KBM-7 (cell line): ENCODE measurements at regions not wholly inside any gene's neighbourhood (a gene's known extent, or its start where the extent isn't known, plus 50 kb on each side); places are given as distances from the start of the nearest gene placed in this dataset.

Experiments used
- DNase-seq: peaks from one replicate; pipeline ENCODE4 v3.0.0-alpha.2; 2015
- in situ Hi-C: fragments of 300-500 bp; cut with MboI; formaldehyde crosslinking; loops from 2 replicates; pipeline ENCODE4 v1.14.3; 2020; ENCODE audit warnings: low sequenced_read_pairs, low pct_unique_long_range_greater_than_20kb, mixed read lengths

GRCh38 chr2:45258311-45258710 lies 249.1 kb upstream of the SIX2 start:
- DNase-seq = peak; percentile 67
- in situ Hi-C loops = no loop called here

- DNase-seq = no peak
- in situ Hi-C loops = no loop called here
These were observed 248.6 kb upstream of the SIX2 start for GRCh38 chr2:45257820-45258219.

- in situ Hi-C loops = no loop called here
- no peak for DNase-seq
These were observed 247.8 kb upstream of the SIX2 start for GRCh38 chr2:45256867-45257641.

- no peak for DNase-seq
- in situ Hi-C loops = no loop called here
These were observed 247.1 kb upstream of the SIX2 start for GRCh38 chr2:45256173-45256866.

- in situ Hi-C loops = no loop called here
- DNase-seq = peak; percentile 53
These were observed 246.3 kb upstream of the SIX2 start for GRCh38 chr2:45255563-45255962.

- in situ Hi-C loops = no loop called here
- DNase-seq = no peak
These were observed 244.8 kb upstream of the SIX2 start for GRCh38 chr2:45254025-45254424.

- DNase-seq = no peak
- in situ Hi-C loops = no loop called here
These were observed 243.9 kb upstream of the SIX2 start for GRCh38 chr2:45253151-45253550.

GRCh38 chr2:45250176-45250575 lies 240.9 kb upstream of the SIX2 start:
- no peak for DNase-seq
- in situ Hi-C loops = no loop called here

- no peak for DNase-seq
- in situ Hi-C loops = no loop called here
These were observed 239.0 kb upstream of the SIX2 start for GRCh38 chr2:45248214-45248613.

GRCh38 chr2:45244928-45245327 lies 235.7 kb upstream of the SIX2 start:
- no peak for DNase-seq
- in situ Hi-C loops = no loop called here

GRCh38 chr2:45242161-45242741 lies 233.0 kb upstream of the SIX2 start:
- no peak for DNase-seq
- in situ Hi-C loops = no loop called here

- DNase-seq = no peak
- in situ Hi-C loops = no loop called here
These were observed 231.9 kb upstream of the SIX2 start for GRCh38 chr2:45241061-45241561.

GRCh38 chr2:45237850-45238542 lies 228.7 kb upstream of the SIX2 start:
- in situ Hi-C loops = no loop called here
- peak; percentile 33 for DNase-seq

- in situ Hi-C loops = no loop called here
- no peak for DNase-seq
These were observed 227.9 kb upstream of the SIX2 start for GRCh38 chr2:45237128-45237527.

- no peak for DNase-seq
- in situ Hi-C loops = no loop called here
These were observed 227.0 kb upstream of the SIX2 start for GRCh38 chr2:45236268-45236667.

- no peak for DNase-seq
- in situ Hi-C loops = no loop called here
These were observed 224.0 kb upstream of the SIX2 start for GRCh38 chr2:45233301-45233700.

- in situ Hi-C loops = no loop called here
- no peak for DNase-seq
These were observed 223.6 kb upstream of the SIX2 start for GRCh38 chr2:45232818-45233217.

- in situ Hi-C loops = no loop called here
- DNase-seq = no peak
These were observed 220.2 kb upstream of the SIX2 start for GRCh38 chr2:45229411-45229810.

- DNase-seq = no peak
- in situ Hi-C loops = no loop called here
These were observed 218.1 kb upstream of the SIX2 start for GRCh38 chr2:45227347-45227746.

GRCh38 chr2:45224993-45225380 lies 215.7 kb upstream of the SIX2 start:
- DNase-seq = no peak
- in situ Hi-C loops = no loop called here
